ENCODE measurements at regions not wholly inside any gene's neighbourhood (a gene's known extent, or its start where the extent isn't known, plus 50 kb on each side); places are given as distances from the start of the nearest gene placed in this dataset.

DNA sequence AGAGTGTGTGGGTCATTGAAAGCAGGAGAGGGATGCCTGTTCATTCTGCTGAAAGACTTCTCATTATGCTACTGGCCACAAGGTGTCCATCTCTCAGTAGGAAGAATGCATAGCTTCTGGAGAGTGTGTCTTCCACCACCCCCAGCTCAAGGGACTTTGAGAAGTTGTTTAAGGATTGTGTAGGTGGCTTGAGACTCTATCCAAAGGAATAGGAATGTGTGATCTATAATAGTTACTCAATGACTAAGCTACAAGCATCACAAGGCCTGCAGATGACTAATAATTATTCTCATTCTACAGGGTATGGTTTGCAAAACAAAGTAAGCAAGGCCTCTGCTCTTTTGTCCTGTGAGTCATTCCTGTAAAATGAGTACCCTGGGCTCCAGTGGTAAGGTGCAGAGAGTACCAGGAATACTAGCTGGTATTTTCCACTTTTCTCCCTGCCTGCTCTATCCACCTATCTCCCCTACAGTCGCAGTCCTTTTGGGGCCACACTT is 279.8 kb upstream of the BOD1L1 start:
- Histone ChIP-seq H3K9me3 (ENCODE audit: insufficient read depth in 2 of 2, low read depth in 1 of 2, low read length in 1 of 2) (no peaks in the 10 kb centered on the region), H3K27ac (ENCODE audit: low read depth, low read length) (no peak overlapping the region), H2BK5ac (ENCODE audit: low read depth, low read length) (no peak overlapping the region), H3K4me2 (ENCODE audit: insufficient read depth in 1 of 2, low read depth in 2 of 2, low read length in 2 of 2) (no peak overlapping the region), H4K20me1 (replicated peaks in 1 of 2; ENCODE audit: control insufficient read depth in 1 of 2, insufficient read depth in 2 of 2, low read length in 2 of 2) (no peaks in the 10 kb centered on the region), H3K79me2 (ENCODE audit: control insufficient read depth in 1 of 2, insufficient read depth in 2 of 2, low read length in 2 of 2) (no peaks in the 10 kb centered on the region), H4K91ac (replicated peaks; ENCODE audit: insufficient read length, low read length) (no peak overlapping the region), H3K36me3 (ENCODE audit: control insufficient read depth in 2 of 4, insufficient read depth in 4 of 4, low read length in 3 of 4) (no peaks in the 10 kb centered on the region), H3K14ac (ENCODE audit: insufficient read length) (no peak overlapping the region), H3K4me1 (replicated peaks in 1 of 4; ENCODE audit: control insufficient read depth in 3 of 4, insufficient read depth in 4 of 4, low read length in 3 of 4) (no peaks in the 10 kb centered on the region), H2AK5ac (ENCODE audit: low read depth, low read length) (no peak overlapping the region), H3K4me3 (ENCODE audit: extremely low read depth in 1 of 4, insufficient read depth in 2 of 4, low read depth in 3 of 4, low read length in 4 of 4) (no peak overlapping the region), H3K4ac (replicated peaks; ENCODE audit: insufficient read length, low read depth, low read length) (no peak overlapping the region), H4K5ac (ENCODE audit: insufficient read length, low read depth, low read length) (no peak overlapping the region), H2BK12ac (ENCODE audit: low read depth, low read length) (no peak overlapping the region), H3K9ac (replicated peaks in 1 of 4; ENCODE audit: extremely low read depth in 1 of 4, low read depth in 3 of 4, low read length in 3 of 4) (no peak overlapping the region), H4K8ac (ENCODE audit: extremely low read depth, insufficient read depth, low read length) (no peak overlapping the region), H2BK20ac (ENCODE audit: low read length) (no peak overlapping the region), H3K23ac (ENCODE audit: insufficient read length) (no peak overlapping the region), H2AFZ (ENCODE audit: low read length) (no peak overlapping the region), H3K56ac (replicated peaks; ENCODE audit: insufficient read length, low read depth, low read length) (no peak overlapping the region), H2BK120ac (replicated peaks; ENCODE audit: low read depth, low read length) (no peak overlapping the region), H3K27me3 (replicated peaks in 1 of 4; ENCODE audit: control insufficient read depth in 3 of 4, extremely low read depth in 1 of 4, insufficient read depth in 3 of 4, low read length in 3 of 4) (no peaks in the 10 kb centered on the region), H3K23me2 (ENCODE audit: low read depth, low read length) (no peaks in the 10 kb centered on the region), H3K18ac (ENCODE audit: extremely low read depth, low read length) (no peak overlapping the region), H3K79me1 (ENCODE audit: low read depth, low read length) (no peaks in the 10 kb centered on the region), H2BK15ac (ENCODE audit: low read length) (no peak overlapping the region; the same call in 1 of the 2 replicates)
- FAIRE-seq (no peak), DNase-seq (ENCODE audit: low read depth in 1 of 2, low spot score in 2 of 2) (no peak)
- CTCF ChIA-PET (ENCODE audit: partially characterized antibody), result interaction anchor here (1.0 to 4.0 kb wide), 5 partner anchors 13 to 252 kb away, joined by 3 to 27 read pairs (median 3); no protein-coding TSS in a partner anchor
- 87% methylated on average over 1 of the region's 1 CpG; no CpG with 5 or more reads in 1 of the 2 experiments for WGBS, 2 experiments (ENCODE audit: extremely low coverage in 1 of 2, insufficient coverage in 1 of 2, insufficient read length in 1 of 2, insufficient replicate concordance in 2 of 2, low coverage in 1 of 2, low lambda C conversion rate in 2 of 2, missing lambda C conversion rate in 1 of 2)
- POLR2A ChIA-PET (ENCODE audit: partially characterized antibody), result no interaction called here
- TF ChIP-seq KDM4A (IDR thresholded peaks at IDR 0.05; ENCODE audit: low read depth, low read length, severe bottlenecking), result no peak
- peak; percentile 19 to 31; a peak in 2 of 4 replicates for TF ChIP-seq RAD21 (IDR thresholded peaks at IDR 0.05 in 1 of 2, conservative IDR thresholded peaks at IDR 0.05 in 1 of 2; ENCODE audit: low read depth in 2 of 2, low read length in 2 of 2)

Data from H1 (cell line).